ENCODE measurements at regions not wholly inside any gene's neighbourhood (a gene's known extent, or its start where the extent isn't known, plus 50 kb on each side); places are given as distances from the start of the nearest gene placed in this dataset.

DNA sequence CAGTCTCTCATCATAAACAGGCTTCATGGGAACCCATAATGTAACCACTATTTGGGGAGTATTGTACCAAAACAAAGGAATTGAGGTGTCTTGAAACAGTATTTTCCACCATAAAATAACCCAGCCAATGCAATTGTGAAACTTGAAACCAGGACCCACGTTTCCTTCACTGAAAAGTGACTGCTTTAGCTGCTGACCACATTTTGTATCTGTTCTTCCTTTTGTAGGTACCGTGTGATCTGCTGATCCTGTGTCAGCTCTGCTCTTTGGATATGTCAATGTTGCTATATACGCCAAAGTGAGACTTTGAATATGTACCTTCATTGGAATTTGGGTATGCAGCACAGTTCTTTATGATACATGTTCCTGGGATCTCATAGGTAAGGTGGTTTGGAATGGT, 95.1 kb upstream of the CNTN1 start:
- no peak for TF ChIP-seq POLR2AphosphoS5 (IDR thresholded peaks at IDR 0.05; ENCODE audit: low read depth, low read length)
- no peak for TF ChIP-seq POLR2A (IDR thresholded peaks at IDR 0.05; ENCODE audit: low read depth, low read length)
